B cell (primary cell): ENCODE measurements at regions not wholly inside any gene's neighbourhood (a gene's known extent, or its start where the extent isn't known, plus 50 kb on each side); places are given as distances from the start of the nearest gene placed in this dataset.
"Not testable (repeated sequence)": the region's sequence is repeated elsewhere in the genome, so short reads cannot be mapped to it uniquely, and the experiment has no call there.

Experiments used
- ATAC-seq: fragments of 200-7000 bp; cut with Tn5 transposase; one replicate; pipeline ENCODE4 v1.10.0; 2021; ENCODE audit warnings: low read depth, mild to moderate bottlenecking, moderate number of reproducible peaks, moderate library complexity
- CTCF ChIA-PET: fragments of 350-600 bp; sonication (Branson Sonifier 250); formaldehyde crosslinking; loops from one replicate; lab custom pipeline; 2021; ENCODE audit warnings: antibody characterized with exemption, inconsistent platforms; lab: Charles Lee
- POLR2A ChIA-PET: fragments of 350-600 bp; sonication (Branson Sonifier 250); formaldehyde crosslinking; loops from one replicate; lab custom pipeline; 2021; ENCODE audit warnings: antibody characterized with exemption; lab: Charles Lee
- DNase-seq: peaks from one replicate; pipeline ENCODE4 v3.0.0; 2013
- H2AFZ ChIP-seq: 2 replicates; pipeline ENCODE4 v1.6.1; 2012; ENCODE audit warnings: mild to moderate bottlenecking, low read depth, low read length; ENCODE audit not compliant: insufficient read depth, poor library complexity, severe bottlenecking
- H3K27ac ChIP-seq, 2 donors: 1 replicate in 1 of 2; 2 replicates in 1 of 2; pipeline ENCODE4 v1.5.1; 2012 to 2013; ENCODE audit warnings: low read length in 2 of 2, mild to moderate bottlenecking in 2 of 2, moderate library complexity in 1 of 2
- H3K27me3 ChIP-seq, 4 experiments: fragments of 200-600 bp in 1 of 4; sonication (generic) in 1 of 4; replicated peaks in 1 of 4; 1 replicate in 2 of 4; 2 replicates in 2 of 4; pipeline versions ENCODE4 v1.6.1 to v1.7.0; 2013 to 2016; ENCODE audit warnings: low read length in 3 of 4, mild to moderate bottlenecking in 2 of 4, mixed read lengths in 1 of 4, moderate library complexity in 1 of 4; ENCODE audit not compliant: insufficient read depth in 4 of 4, control insufficient read depth in 3 of 4; ENCODE audit errors: control extremely low read depth in 1 of 4
- H3K36me3 ChIP-seq, 2 experiments: replicated peaks in 1 of 2; 1 replicate in 1 of 2; 2 replicates in 1 of 2; pipeline versions ENCODE4 v1.6.1 to v1.7.1; 2013; ENCODE audit warnings: low read length in 1 of 2; ENCODE audit not compliant: insufficient read depth in 2 of 2, control insufficient read depth in 1 of 2; ENCODE audit errors: control extremely low read depth in 1 of 2, extremely low read depth in 1 of 2
- H3K4me1 ChIP-seq, 2 donors: fragments of 200-600 bp in 1 of 2; sonication (generic) in 1 of 2; 1 replicate in 1 of 2; 2 replicates in 1 of 2; pipeline versions ENCODE4 v1.5.1 to v1.6.1; 2013 to 2017; ENCODE audit warnings: low read length in 2 of 2; ENCODE audit not compliant: control insufficient read depth in 2 of 2, insufficient read depth in 2 of 2
- H3K4me2 ChIP-seq: replicated peaks from 2 replicates; pipeline ENCODE3; 2012; ENCODE audit warnings: mild to moderate bottlenecking, low read depth, low read length; ENCODE audit not compliant: poor library complexity, severe bottlenecking
- H3K4me3 ChIP-seq, 5 experiments: fragments of 200-600 bp in 1 of 5; sonication (generic) in 1 of 5; 1 replicate in 3 of 5; 2 replicates in 2 of 5; pipeline versions ENCODE4 v1.5.1 to v1.7.0; 2011 to 2016; ENCODE audit warnings: low read length in 4 of 5, mild to moderate bottlenecking in 4 of 5, low read depth in 2 of 5, control low read depth in 1 of 5, moderate library complexity in 1 of 5; ENCODE audit not compliant: insufficient read depth in 1 of 5; ENCODE audit errors: control extremely low read depth in 1 of 5, extremely low read depth in 1 of 5
- H3K79me2 ChIP-seq: fragments of 200-600 bp; sonication (generic); one replicate; pipeline ENCODE4 v1.6.0; 2016; ENCODE audit warnings: low read length; ENCODE audit not compliant: control insufficient read depth, insufficient read depth
- H3K9ac ChIP-seq: fragments of 200-600 bp; sonication (generic); 2 replicates; pipeline ENCODE4 v1.6.1; 2017; ENCODE audit warnings: mild to moderate bottlenecking, low read length, moderate library complexity
- H3K9me3 ChIP-seq, 3 donors: one replicate each; pipeline versions ENCODE4 v1.6.1 to v1.7.1; 2013; ENCODE audit warnings: low read length in 2 of 3; ENCODE audit not compliant: control insufficient read depth in 2 of 3, insufficient read depth in 1 of 3; ENCODE audit errors: control extremely low read depth in 1 of 3
- H4K20me1 ChIP-seq: 2 replicates; pipeline ENCODE4 v1.6.0; 2012; ENCODE audit warnings: mild to moderate bottlenecking, low read length; ENCODE audit not compliant: insufficient read depth, control insufficient read depth, poor library complexity, severe bottlenecking
- H3K27ac Mint-ChIP-seq: one replicate; pipeline ENCODE4 v1.8.0; 2021; ENCODE audit warnings: mixed read lengths
- H3K27me3 Mint-ChIP-seq: one replicate; pipeline ENCODE4 v1.8.0; 2021; ENCODE audit warnings: mixed read lengths
- H3K4me1 Mint-ChIP-seq: one replicate; pipeline ENCODE4 v1.8.0; 2021; ENCODE audit warnings: mixed read lengths
- H3K4me3 Mint-ChIP-seq: one replicate; pipeline ENCODE4 v1.8.0; 2021; ENCODE audit warnings: mixed read lengths
- H3K9me3 Mint-ChIP-seq: one replicate; pipeline ENCODE4 v1.8.0; 2022; ENCODE audit warnings: mixed read lengths; ENCODE audit not compliant: insufficient read depth
- EZH2 ChIP-seq: IDR thresholded peaks from 2 replicates; pipeline ENCODE4 v1.6.1; 2012; ENCODE audit warnings: borderline replicate concordance, low read depth, mild to moderate bottlenecking, moderate library complexity, low read length; ENCODE audit not compliant: insufficient read depth, poor library complexity, severe bottlenecking
- WGBS: methylation state at CpG from one replicate; pipeline ENCODE4 v1.1.5; 2013; ENCODE audit warnings: missing lambda C conversion rate; ENCODE audit not compliant: insufficient coverage; 5-methylcytosine and 5-hydroxymethylcytosine counted together
- intact Hi-C: fragments of 100-400 bp; cut with micrococcal nuclease; formaldehyde crosslinking; loops from one replicate; pipeline ENCODE4 v1.10.0; 2022
- TF ChIP-seq, protein P1 (sequence below): fragments of 200-600 bp; IDR thresholded peaks from one replicate; pipeline ENCODE4 v1.8.0; 2022; ENCODE audit warnings: antibody characterized with exemption, mild to moderate bottlenecking

DNA sequence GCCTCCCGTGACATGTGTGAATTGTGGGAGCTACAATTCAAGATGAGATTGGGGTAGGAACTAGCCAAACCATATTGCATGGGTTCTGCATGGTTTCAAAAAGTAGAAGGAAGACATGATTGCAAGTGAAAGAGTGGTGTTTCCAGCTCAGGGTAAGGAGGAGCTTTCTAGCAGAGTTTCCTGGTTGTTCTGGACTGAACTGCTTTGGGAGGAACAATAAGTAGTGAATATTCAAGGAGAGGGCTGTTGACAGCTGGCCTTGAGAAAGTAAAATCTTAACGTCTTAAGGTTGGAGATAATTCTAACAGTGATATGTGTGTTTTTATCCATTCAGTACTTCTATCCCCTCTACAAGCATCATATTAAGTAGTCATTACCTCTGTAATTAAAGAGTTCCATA, 62.2 kb upstream of the PRKG1 start:
- Mint-ChIP-seq H3K4me3 (no peak overlapping the region), H3K9me3 (peaks cover 4% of the 10 kb centered on the region), H3K4me1 (peaks cover 15% of the 10 kb centered on the region), H3K27me3 (no peaks in the 10 kb centered on the region), H3K27ac (no peak overlapping the region)
- no peak for DNase-seq
- Histone ChIP-seq H3K4me2 (no peak overlapping the region), H3K9ac (no peak overlapping the region), H3K9me3 (no peaks in the 10 kb centered on the region), H3K27me3 (peaks cover 0 to 3% (median 0%) of the 10 kb centered on the region in 4 experiments), H2AFZ (no peak overlapping the region), H3K79me2 (no peaks in the 10 kb centered on the region), H3K4me3 (no peak overlapping the region), H4K20me1 (no peaks in the 10 kb centered on the region), H3K36me3 (no peaks in the 10 kb centered on the region), H3K27ac (no peak overlapping the region), H3K4me1 (peaks cover 7 to 13% of the 10 kb centered on the region in 2 donors)
- intact Hi-C loops, result no loop called here
- no peak for ATAC-seq
- no CpG with 5 or more reads among the region's 2 CpGs for WGBS
- TF ChIP-seq, protein P1, sequence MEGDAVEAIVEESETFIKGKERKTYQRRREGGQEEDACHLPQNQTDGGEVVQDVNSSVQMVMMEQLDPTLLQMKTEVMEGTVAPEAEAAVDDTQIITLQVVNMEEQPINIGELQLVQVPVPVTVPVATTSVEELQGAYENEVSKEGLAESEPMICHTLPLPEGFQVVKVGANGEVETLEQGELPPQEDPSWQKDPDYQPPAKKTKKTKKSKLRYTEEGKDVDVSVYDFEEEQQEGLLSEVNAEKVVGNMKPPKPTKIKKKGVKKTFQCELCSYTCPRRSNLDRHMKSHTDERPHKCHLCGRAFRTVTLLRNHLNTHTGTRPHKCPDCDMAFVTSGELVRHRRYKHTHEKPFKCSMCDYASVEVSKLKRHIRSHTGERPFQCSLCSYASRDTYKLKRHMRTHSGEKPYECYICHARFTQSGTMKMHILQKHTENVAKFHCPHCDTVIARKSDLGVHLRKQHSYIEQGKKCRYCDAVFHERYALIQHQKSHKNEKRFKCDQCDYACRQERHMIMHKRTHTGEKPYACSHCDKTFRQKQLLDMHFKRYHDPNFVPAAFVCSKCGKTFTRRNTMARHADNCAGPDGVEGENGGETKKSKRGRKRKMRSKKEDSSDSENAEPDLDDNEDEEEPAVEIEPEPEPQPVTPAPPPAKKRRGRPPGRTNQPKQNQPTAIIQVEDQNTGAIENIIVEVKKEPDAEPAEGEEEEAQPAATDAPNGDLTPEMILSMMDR, result no peak
- no peak for TF ChIP-seq EZH2
- ChIA-PET POLR2A (no interaction called here), CTCF (interaction anchor here (1.1 to 1.4 kb wide), 2 partner anchors 11 to 1205 kb away, joined by 3 to 6 read pairs; no protein-coding TSS in a partner anchor)

DNA sequence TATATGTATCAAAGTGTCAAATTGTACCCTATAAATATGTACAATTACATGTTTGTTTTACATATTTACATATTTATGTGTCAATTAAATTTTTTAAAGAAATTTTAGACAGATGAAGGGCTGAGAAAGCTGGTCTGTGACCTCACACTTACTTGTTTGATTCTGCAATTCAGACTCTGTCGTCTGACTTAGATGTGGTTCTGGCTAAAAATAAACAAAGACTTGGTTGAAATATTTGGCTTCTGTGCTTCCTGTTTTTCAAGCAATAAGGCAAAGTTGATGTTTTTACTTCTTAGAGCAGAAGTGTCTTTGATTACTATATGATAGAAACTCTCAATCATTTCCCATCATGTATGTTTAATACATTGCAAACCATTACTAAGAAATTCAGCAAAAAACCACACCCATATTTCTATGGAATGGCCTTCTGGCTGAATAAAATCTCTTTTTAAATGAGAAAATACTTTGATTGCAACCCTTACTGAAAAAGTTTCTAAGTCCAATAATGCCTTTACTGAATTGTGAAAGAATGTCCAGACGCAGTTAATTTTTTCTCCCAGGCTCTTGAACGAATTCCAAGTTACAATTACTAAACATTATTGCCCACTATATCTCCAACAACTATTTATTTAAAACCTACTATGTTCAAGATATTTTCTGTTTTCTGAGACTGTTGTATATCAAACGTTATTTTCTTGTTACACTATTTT, 59.5 kb upstream of the PRKG1 start:
- no peaks in the 10 kb centered on the region for H3K36me3 ChIP-seq
- CTCF ChIA-PET, result interaction anchor here (0.9 kb wide), 1 partner anchor 7 kb away, joined by 4 read pairs; no protein-coding TSS in a partner anchor
- no peak overlapping the region for H3K27ac ChIP-seq
- Mint-ChIP-seq H3K27ac (no peak overlapping the region), H3K4me3 (no peak overlapping the region), H3K9me3 (peaks cover 4% of the 10 kb centered on the region), H3K27me3 (no peaks in the 10 kb centered on the region), H3K4me1 (peaks cover 15% of the 10 kb centered on the region)
- no peak overlapping the region for H3K4me3 ChIP-seq
- DNase-seq (no peak), ATAC-seq (no peak)
- H3K27me3 ChIP-seq, result peaks cover 0 to 3% (median 0%) of the 10 kb centered on the region in 4 experiments
- no CpG with 5 or more reads among the region's 4 CpGs for WGBS
- H3K4me1 ChIP-seq, result peaks cover 7 to 13% of the 10 kb centered on the region in 2 donors
- intact Hi-C loops, result no loop called here
- H3K9ac ChIP-seq, result no peak overlapping the region
- no peak overlapping the region for H3K4me2 ChIP-seq
- H4K20me1 ChIP-seq, result no peaks in the 10 kb centered on the region
- H2AFZ ChIP-seq, result no peak overlapping the region
- no peaks in the 10 kb centered on the region for H3K9me3 ChIP-seq
- H3K79me2 ChIP-seq, result no peaks in the 10 kb centered on the region
- POLR2A ChIA-PET, result no interaction called here
- TF ChIP-seq EZH2, result no peak
- TF ChIP-seq, protein P1, result no peak

DNA sequence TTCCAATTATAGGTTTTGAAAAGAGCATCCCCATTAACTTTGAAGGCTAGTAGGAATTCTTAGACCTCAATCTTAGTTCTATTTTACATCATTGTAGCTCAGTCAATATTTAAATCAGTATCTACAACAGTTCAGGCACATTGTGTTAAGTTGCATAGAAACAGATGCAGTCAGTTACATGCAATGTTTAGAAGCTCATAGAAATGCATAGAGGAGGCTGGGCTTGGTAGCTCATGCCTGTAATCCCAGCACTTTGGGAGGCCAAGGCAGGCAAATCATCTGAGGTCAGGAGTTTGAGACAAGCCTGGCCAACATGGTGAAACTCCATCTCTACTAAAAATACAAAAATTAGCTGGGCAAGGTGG, 58.9 kb upstream of the PRKG1 start:
- H3K27ac ChIP-seq, H3K9me3 Mint-ChIP-seq, H3K27me3 Mint-ChIP-seq, POLR2A ChIA-PET, H3K36me3 ChIP-seq, H3K27me3 ChIP-seq, H3K79me2 ChIP-seq, H3K4me3 ChIP-seq, ATAC-seq, H3K4me2 ChIP-seq, H2AFZ ChIP-seq, intact Hi-C loops, H4K20me1 ChIP-seq, DNase-seq, H3K27ac Mint-ChIP-seq, H3K9me3 ChIP-seq, H3K9ac ChIP-seq, H3K4me3 Mint-ChIP-seq: not testable (repeated sequence)
- CTCF ChIA-PET, result interaction anchor here (0.9 kb wide), 1 partner anchor 8 kb away, joined by 4 read pairs; no protein-coding TSS in a partner anchor
- H3K4me1 Mint-ChIP-seq, result peaks cover 15% of the 10 kb centered on the region
- peaks cover 7 to 13% of the 10 kb centered on the region in 2 donors for H3K4me1 ChIP-seq
